Islet precursor cell (in vitro differentiated cells): ENCODE measurements at regions not wholly inside any gene's neighbourhood (a gene's known extent, or its start where the extent isn't known, plus 50 kb on each side); places are given as distances from the start of the nearest gene placed in this dataset.

Experiments used
- DNase-seq: peaks from one replicate; pipeline ENCODE4 v3.0.0-alpha.2; 2018

DNA sequence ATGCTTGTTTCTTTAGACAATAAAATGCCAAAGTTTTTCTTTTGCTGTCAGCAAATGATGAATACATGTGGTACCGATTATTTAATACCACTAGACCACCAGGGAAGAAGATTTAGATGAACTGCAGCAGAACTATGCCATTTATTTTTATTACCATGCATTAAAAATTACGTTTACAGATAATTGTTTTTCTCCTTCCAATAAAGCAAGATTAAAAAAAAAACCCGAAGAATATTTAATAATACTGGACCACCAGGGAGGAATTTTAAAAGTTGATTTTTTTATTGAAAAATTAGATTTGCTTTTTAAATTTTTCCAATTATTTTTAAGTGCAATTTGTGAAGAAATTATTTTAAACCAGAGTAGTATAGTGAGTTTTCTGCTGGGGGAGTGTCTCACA, 170.3 kb upstream of the HNRNPA3 start:
- DNase-seq = no peak

DNA sequence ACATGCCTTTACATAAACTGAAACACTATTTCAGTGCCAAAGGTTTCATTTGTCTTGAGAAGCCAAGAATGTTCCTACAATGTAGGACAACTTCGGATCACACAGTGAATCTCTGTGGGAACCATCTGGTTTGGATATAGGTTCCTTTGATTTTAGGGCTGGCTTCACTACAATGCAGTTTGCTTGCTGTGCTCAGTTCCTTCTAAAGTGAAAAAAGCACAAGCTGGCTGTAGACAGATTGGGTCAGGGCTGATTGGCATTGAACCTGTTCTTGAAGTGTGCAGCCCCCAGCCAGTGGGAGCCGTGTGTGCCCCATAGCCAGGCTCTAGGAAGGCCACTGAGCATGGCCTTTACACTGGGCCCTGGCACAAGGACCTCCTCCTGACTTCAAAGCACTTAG, 167.9 kb upstream of the HNRNPA3 start:
- DNase-seq = no peak

DNA sequence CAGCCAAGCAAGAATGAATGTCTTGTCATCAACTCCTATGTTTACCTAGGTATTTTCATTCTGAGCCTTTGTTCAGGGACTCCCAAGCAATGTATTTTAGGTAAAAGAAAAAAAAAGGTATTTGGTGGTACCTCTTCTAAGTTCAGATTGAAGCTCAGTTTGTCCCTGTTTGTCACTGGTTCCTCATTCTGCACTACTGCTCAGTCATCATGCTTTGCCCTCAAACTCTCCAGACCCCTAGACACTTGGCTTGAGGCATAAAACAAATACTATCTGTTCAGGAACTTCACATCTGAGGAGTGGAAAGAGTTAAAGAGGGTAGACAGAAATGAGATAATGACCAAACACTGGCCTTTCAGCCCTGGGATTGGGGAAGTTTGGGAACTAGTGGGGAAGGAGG, 163.6 kb upstream of the HNRNPA3 start:
- no peak for DNase-seq

DNA sequence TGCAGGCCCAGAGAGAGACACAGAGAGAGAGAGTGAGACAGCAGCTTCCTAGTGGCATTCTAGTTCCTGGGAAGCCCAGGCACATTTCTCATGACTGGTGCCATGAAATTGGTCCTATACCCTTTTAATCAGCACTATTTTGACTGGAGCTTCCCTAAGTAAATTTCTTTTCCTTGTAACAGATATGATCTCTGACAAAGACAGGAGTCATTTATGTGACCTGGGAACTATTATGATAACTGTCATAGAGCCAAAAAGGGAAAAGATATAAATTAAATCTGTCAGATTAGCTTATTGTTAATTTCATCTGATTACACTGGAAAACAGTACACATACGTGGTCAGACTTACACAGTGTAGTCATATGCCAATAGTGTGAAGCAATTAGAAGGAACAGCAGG, 161.3 kb upstream of the HNRNPA3 start:
- no peak for DNase-seq

DNA sequence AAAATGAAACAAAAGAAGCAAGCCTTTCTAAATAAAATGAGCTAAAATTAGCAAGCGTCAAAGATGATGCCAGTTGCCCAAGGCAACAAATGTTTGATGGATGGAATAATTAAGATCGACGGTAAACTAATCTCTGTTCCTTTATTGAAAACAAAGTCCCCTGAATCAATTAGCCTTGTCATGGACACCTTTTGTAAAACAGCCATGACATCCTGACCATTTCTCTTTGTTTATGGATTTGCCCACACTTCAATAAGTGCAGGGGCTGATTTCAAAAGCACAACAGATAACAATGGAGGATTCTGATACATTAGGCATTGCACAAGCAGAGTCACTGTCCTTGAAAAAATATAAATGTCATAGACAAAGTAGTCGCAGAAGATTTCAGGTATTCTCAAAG, 160.1 kb upstream of the HNRNPA3 start:
- DNase-seq = no peak

DNA sequence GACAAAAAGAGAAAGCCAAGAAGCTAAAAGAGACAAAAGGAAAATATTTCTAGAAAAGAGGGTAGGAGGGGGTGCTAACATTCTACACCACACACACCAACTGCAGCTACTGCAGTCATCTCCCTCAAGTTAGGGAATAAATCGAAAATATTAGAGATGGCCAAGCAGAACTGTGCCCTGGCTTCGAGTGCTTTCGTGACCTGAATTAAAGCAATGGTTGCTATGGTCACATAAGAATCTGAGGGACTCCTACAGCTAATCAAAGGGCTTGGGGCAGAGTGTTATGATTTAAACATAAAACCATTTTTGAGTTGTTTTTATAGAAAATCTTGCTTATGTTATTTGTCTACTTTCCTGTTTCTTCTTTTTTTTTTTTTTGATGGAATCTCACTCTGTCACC, 159.6 kb upstream of the HNRNPA3 start:
- no peak for DNase-seq

DNA sequence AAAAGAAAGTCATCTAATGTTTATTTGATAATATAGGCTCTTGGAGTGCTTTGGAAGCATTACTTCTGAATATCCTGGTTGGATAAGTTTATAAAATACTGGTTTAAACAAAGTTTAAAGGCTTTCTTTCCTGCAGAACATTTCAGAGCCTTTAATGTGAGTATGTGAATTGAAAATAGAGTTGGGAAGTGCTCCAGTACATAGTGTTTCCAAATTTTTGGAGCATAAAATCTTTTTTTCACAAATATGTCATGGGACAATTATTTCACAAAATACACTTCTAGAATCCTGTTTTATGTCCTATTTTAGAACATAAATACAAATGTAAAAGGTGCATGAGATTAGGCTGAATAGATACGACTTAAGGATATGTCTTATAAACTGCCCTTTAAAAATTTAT, 158.9 kb upstream of the HNRNPA3 start:
- no peak for DNase-seq

DNA sequence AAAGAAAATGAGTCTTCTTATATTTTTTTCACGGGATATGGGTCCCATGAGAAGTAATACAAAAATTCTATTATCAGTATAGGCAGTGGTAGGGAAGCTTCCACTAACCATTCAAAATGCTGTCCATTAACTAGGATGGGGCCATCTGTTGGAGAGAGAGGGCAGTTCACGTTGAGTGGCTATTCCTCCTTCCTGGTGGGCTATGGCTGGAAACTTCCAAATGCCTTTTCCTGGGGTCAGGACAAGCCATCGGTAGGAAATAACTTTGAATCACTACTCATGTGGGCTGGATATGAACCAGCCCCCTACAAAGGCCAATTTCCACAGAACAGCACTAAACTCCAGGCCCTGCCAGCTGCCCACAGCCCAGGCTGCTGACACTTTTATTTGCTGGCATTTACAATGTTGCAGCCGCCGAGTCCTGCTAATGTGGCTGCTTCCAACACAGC, 156.1 kb upstream of the HNRNPA3 start:
- DNase-seq = peak; percentile 63

DNA sequence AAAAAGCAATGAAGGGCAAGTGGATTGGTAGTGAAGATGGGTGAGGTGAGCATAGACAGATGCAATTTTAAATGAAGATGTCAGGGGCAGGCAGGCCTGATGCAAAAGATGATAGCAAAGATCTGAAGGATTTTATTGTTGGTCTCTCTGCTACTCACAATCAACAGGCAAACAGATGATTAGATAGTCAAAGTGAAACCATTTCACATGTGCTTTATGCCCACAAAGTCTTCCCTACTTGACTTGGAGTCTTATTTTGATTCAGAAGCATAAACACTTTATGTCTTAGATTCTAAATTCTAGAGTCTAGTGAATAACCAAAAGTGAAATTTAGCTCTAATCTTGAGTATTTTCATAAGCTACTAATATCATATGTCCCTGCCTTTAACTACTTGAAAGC, 153.8 kb upstream of the HNRNPA3 start:
- no peak for DNase-seq

DNA sequence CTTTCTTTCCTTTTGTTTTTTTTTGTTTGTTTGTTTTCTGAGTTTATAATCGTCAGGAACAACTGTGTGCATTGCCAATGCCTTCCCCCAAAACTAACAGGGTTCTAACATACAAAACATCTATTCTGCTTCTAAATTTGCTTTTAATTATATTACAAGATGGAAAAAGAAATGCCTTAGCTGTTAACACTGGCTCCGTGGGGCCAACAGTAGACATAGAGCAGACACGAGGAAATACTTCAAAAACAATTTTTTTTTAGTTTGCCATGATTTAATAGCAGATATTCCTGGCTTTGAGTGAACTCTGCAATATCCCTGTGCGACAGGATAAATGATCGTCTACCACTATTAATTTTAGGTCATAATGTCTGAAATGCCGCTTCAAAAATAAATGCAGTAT, 153.3 kb upstream of the HNRNPA3 start:
- no peak for DNase-seq

DNA sequence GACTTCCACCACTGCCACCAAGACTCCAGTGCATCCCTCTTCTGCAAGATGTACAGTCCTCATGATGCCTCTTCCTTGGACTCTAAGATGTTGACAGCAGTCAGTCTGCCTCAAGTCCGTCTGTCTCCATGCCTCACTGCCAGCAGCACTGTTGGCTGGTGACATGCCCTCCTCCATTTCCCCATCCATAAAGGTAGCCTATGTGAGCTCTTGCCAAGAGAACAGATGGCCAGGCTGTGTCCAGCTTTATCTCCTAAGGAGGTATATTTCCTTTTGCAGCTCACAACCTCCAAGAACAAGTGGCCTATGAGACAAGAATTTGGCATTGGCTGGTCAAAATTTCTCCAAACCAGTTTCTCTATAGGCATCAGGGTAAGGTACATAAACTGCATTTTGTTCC, 149.3 kb upstream of the HNRNPA3 start:
- no peak for DNase-seq

DNA sequence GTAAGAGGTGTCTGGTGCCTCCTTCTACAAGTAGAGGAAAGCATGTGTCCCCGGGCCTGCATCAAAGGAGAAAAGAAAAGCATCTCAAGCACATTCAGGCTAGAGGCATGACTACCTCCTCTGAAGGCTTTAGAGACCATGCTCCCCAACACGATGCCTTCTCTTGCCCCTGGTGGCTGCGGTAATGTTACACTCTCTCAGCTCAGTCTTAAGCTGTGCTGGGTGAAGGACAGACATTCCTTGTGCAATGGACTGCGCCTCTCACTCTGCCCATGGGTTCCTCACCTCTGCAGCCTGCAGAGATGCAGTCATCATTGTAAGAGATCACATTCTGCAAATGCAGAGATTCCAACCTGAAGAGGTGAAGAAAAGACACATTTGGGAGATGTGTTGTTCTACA, 148.2 kb upstream of the HNRNPA3 start:
- DNase-seq = no peak

DNA sequence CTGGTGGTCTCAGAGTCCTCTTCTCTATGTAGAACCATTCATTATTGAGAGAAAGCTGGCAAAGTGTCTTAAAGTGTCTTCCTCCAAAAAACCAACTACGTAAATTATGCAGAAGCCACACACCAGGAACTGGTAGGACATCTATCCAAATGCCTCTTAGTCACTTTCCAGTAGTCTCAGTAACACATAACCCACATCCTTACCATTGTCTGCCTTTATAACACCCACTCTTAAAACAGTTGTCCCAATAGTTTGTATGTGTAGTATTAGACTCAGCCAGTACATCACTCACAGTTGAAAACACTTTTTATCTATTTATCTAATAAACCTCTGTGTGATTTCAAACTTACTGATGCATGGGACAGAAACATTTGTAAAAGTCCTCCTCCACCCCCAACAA, 143.6 kb upstream of the HNRNPA3 start:
- no peak for DNase-seq

DNA sequence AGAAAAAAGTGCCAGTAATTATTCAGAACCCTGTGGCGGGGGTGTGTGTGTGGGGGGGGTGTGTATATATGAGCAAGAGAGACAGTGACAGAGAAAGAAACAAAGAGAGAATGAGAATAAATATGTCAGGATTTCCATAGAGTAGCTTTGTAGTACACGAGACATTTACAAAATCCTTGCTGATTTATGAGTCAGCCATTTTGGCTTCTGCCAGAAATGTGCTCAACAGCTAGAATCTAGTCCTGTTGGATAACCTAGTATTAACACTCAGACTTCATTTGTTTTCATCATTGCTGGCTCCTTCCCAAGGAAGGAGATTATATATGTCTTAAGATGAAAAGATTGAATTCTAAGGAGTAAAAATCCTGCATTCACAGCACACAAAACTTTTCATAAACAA, 140.5 kb upstream of the HNRNPA3 start:
- DNase-seq = no peak

DNA sequence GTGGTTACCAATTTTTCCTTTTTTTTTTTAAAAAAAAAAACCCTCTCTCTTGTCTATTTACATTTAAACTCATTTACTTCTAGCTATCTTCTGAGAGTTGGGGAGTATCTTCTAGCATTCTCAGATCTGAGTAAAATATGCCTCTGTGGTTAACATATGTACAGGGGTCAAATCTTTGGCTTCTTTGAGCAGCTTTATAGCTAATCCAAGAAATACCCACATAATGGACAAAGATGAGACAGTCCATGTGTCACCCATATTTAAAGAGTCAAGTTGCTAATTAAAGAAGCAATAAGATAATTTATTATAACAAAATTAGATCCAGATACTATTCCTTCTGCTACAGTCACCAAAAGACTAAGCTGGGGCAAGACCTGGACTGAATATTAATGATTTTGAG, 139.0 kb upstream of the HNRNPA3 start:
- DNase-seq = no peak

DNA sequence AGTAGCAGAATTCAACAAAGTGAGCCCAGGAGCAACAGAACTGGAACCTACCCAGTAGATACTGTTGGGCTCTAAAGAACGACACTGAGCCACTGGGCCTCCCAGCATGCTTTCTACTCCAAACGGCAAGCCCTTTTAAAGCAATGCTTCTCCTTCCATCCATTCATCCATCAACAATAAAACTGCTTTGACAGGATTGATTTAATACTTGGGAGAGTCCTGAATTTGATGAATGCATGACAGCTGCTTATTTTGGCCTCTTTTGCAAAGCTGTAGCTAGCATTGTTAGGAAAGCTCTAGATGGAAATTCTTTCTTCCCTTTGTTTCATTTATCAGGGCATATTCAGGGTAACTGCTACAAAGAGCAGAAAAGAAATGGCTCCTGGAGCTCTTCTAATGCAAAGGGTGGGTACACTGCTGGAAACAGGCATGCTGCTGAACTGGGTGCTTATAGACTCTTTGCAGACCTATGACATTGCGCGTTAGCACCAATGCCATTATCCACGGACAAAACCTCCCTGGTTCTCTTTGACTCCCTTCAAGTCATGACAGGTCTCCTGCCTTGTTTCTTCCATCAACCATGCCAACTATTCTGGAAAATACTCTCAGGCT, 138.4 kb upstream of the HNRNPA3 start:
- DNase-seq = no peak

DNA sequence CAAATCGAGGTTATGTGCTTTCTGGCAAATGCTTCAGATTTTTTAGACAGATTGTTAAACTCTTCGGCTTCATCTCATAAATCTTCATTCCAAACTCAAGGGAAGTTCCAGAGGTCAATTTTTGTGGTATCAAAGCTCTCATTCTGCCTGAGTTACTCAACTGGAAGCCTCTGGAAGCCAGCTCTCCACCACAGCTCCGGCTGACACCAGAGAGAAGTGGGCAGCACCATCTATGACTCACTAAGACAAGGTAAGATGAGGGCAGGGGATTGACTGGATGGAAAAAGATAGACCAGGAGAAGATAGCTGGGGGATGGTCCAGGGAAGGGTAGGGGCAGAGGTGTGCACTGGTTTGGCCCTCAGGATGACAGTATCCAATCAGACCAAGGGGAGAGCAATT, 137.3 kb upstream of the HNRNPA3 start:
- DNase-seq = no peak

DNA sequence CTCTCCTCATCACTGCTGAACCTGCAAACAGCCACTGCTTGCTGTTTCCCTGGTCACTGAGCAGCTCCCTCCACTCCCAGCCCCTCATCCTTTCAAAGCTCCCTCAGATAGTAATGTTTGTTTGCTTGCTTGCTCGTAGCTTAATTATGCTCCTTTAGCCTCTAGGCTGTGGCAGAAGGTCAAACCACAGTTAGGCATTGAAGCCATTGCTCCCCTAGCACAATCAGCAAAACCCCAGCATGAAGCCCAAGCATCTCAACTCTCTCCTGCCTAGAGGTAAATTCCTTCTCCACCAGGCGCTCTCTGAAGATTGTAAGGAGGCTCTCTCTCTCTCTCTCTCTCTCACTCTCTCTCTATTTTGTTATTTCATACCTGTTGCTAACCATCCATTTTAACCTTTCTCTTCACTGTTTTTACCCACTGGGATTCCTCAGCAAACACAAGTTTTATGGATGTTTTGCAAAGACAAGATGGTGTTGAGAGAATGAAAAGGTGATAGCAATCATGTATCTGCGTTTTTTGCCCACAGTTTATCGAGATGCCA, 135.9 kb upstream of the HNRNPA3 start:
- peak; percentile 85 for DNase-seq

DNA sequence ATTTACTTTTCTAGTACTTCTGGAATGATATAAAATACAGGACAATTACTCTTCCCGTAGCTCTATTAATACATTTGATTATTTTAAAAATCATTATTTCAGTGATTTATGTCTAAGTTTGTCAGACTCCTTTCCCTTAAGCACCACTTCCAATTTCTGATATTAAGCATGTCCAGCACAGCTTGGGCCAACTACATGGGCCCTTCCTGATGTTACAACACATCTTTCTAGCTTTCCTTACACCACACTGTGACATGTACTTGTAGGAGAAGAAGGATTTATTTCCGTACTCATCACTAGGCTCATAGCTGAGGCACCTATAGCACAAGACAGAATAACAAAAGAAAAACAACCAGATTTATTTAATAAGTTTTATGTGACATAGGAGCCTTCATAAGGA, 134.8 kb upstream of the HNRNPA3 start:
- DNase-seq = no peak

DNA sequence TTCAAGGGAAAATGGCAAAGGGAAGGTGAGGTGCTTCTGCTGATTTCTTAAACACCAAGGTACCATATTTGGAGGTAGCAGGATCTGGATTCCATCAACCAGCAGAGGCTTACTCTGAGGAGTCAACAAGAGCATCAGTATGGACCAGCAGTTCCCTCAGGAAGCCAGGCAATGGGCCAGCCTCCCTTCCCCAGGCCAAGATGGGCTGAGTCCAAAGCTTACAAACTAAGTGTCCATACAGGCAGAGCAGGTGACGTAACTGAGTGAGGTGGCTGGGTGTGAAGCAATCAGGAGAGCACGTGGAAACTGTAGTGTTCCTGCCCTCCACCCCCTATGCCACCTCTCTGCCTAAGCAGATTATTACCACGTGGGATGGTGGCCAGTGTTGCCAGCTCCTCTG, 134.2 kb upstream of the HNRNPA3 start:
- DNase-seq = peak; percentile 50

DNA sequence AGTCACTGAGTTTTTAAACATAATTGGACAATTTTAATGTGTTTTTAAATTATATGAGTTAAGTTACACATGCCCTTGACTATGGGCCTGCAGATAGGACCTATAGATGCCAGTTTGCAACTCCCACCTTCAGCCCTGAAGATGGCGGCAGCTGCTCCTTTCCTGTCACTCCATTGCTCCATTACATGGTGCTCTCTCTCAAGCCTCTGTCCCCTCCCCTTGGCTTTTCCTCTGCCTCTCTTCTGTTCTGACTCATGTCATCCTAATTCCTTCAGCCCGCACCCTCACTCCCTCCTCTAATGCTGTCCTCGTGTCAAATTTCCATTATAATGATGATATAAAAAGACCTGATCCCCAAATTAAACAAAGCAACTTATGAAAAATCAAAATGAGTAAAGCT, 133.7 kb upstream of the HNRNPA3 start:
- no peak for DNase-seq

DNA sequence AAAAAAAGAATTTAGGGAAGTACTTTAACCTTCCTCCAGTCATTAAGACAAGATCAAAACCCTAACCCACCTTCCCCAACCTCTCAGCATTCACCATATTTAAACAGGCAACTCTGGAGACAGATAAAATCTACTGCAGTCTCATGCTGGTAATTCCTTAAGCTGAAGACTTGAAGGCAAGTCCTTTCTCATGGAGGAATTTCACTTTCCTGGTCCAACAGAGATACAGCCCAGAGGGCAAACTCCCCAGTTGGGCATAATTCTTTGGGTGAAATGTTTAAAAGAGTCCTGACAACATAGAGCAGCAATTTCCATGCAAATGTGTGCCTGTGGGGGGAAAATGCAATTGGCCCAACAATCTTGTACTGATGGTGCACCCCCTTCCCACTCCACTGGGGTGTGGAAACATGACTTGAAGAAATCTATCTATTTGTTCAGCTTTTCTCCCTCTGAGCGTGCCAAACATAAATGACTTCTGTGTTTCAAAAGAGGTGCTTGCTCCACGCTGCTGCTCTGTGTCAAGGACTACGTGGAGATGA, 131.8 kb upstream of the HNRNPA3 start:
- peak; percentile 49 for DNase-seq

DNA sequence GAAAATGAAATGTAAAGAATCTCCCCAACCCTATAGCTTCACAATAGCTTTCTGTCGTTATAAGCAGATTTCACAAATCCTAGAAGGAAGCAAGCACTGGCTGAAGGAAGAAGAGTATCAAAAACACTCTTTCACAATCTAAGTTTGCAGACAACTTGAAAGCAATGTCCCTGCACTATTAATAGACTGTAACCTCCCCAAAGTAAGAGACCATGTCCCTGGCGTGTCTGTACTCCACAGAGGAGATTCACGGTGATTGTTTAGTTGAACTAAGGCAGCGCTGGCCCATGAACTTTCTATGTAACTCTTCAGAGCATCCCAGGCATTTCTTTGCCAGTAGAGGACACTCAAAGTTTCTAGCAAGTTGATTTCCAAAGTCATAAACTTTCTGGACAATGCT, 128.0 kb upstream of the HNRNPA3 start:
- DNase-seq = no peak

DNA sequence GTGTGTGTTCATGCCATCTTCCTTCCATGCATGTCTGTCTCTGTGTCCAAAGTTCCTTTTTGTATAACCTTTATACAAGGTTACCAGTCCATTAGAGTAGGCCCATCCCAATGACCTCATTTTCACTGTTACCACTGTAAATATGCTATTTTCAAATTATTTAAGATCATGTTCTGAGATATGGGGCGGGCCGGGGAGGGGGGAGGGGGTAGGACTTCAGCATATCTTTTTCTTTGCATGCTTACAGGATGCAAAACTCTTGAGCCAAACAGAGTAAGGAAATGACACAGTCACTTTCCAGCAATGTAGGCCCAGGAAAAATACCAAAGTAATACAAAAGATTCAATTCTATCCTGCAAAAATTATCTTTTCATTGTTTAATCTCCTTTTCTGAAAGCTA, 124.1 kb upstream of the HNRNPA3 start:
- no peak for DNase-seq

DNA sequence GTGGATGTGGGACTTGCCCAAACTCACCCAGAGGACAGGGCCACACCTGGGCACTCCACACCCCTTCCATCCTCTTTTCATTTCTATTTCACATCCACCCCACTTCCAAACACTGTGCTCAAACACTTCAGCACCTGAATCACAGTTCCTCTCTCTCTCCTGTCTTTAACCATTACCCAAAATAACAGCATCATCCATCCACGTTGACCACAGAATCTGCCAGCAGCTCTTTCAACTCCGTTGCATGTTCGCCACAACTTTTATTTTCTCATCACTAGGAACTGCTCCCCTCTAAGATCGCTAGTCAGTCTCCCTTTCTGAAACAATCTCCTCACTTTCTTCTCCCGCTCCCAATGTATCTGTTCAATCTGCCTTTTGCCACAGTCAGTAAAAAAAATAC, 121.6 kb upstream of the HNRNPA3 start:
- no peak for DNase-seq
